ENCODE measurements at regions not wholly inside any gene's neighbourhood (a gene's known extent, or its start where the extent isn't known, plus 50 kb on each side); places are given as distances from the start of the nearest gene placed in this dataset.

GRCh38 chr10:3898821-3899220, 113.8 kb upstream of the KLF6 start:
- TF ChIP-seq CTCF (tag by site-specific recombination; IDR thresholded peaks at IDR 0.05) (no peak), ZNF2 (tag by site-specific recombination; IDR thresholded peaks at IDR 0.05) (no peak), REST (tag by site-specific recombination; IDR thresholded peaks at IDR 0.05) (no peak), ZFP37 (tag by site-specific recombination; IDR thresholded peaks at IDR 0.05) (no peak), KLF10 (tag by site-specific recombination; IDR thresholded peaks at IDR 0.05) (no peak), ATF2 (tag by site-specific recombination; IDR thresholded peaks at IDR 0.05; ENCODE audit: low read depth) (no peak), ZBTB8A (tag by site-specific recombination; IDR thresholded peaks at IDR 0.05) (no peak), PATZ1 (tag by site-specific recombination; IDR thresholded peaks at IDR 0.05) (no peak), ELK4 (IDR thresholded peaks at IDR 0.05; ENCODE audit: borderline replicate concordance, low read depth, low read length) (no peak), ZNF768 (tag by site-specific recombination; IDR thresholded peaks at IDR 0.05) (no peak), ZNF335 (tag by site-specific recombination; conservative IDR thresholded peaks at IDR 0.05) (no peak)
